NCI-H460 (cell line): ENCODE measurements at regions not wholly inside any gene's neighbourhood (a gene's known extent, or its start where the extent isn't known, plus 50 kb on each side); places are given as distances from the start of the nearest gene placed in this dataset.
"Not testable (repeated sequence)": the region's sequence is repeated elsewhere in the genome, so short reads cannot be mapped to it uniquely, and the experiment has no call there.

Experiments
- DNase-seq: peaks from one replicate; pipeline ENCODE4 v3.0.0-alpha.2; 2016; ENCODE audit warnings: low read depth; ENCODE audit errors: extremely low read depth

- DNase-seq, result no peak
These were observed 191.3 kb upstream of the IRX5 start for GRCh38 chr16:54739381-54739780.

- no peak for DNase-seq
These were observed 196.5 kb upstream of the IRX5 start for GRCh38 chr16:54734156-54734555.

GRCh38 chr16:54727696-54728095, 203.0 kb upstream of the IRX5 start:
- DNase-seq, result not testable (repeated sequence)

- no peak for DNase-seq
These were observed 206.2 kb upstream of the IRX5 start for GRCh38 chr16:54724346-54724925.

GRCh38 chr16:54722210-54722676, 208.4 kb upstream of the IRX5 start:
- no peak for DNase-seq

GRCh38 chr16:54720259-54720658, 210.4 kb upstream of the IRX5 start:
- no peak for DNase-seq

- DNase-seq, result no peak
These were observed 211.0 kb upstream of the IRX5 start for GRCh38 chr16:54719624-54720023.

GRCh38 chr16:54718376-54718775, 212.3 kb upstream of the IRX5 start:
- DNase-seq, result no peak

GRCh38 chr16:54715011-54715410, 215.7 kb upstream of the IRX5 start:
- no peak for DNase-seq

- no peak for DNase-seq
These were observed 217.8 kb upstream of the IRX5 start for GRCh38 chr16:54712866-54713265.

GRCh38 chr16:54707813-54708212, 222.9 kb upstream of the IRX5 start:
- DNase-seq, result no peak

- no peak for DNase-seq
These were observed 224.3 kb upstream of the IRX5 start for GRCh38 chr16:54706406-54706805.

GRCh38 chr16:54703339-54703738, 227.3 kb upstream of the IRX5 start:
- no peak for DNase-seq

- no peak for DNase-seq
These were observed 231.0 kb upstream of the IRX5 start for GRCh38 chr16:54699656-54700055.

GRCh38 chr16:54697677-54698076, 233.0 kb upstream of the IRX5 start:
- DNase-seq, result no peak

- no peak for DNase-seq
These were observed 233.7 kb upstream of the IRX5 start for GRCh38 chr16:54696970-54697369.

GRCh38 chr16:54696522-54696921, 234.1 kb upstream of the IRX5 start:
- no peak for DNase-seq

- no peak for DNase-seq
These were observed 236.0 kb upstream of the IRX5 start for GRCh38 chr16:54694651-54695050.

- no peak for DNase-seq
These were observed 236.8 kb upstream of the IRX5 start for GRCh38 chr16:54693864-54694263.

GRCh38 chr16:54690710-54691109, 240.0 kb upstream of the IRX5 start:
- no peak for DNase-seq

- DNase-seq, result no peak
These were observed 240.4 kb upstream of the IRX5 start for GRCh38 chr16:54690306-54690705.

GRCh38 chr16:54689072-54689865, 241.4 kb upstream of the IRX5 start:
- DNase-seq, result no peak
